ENCODE measurements at regions not wholly inside any gene's neighbourhood (a gene's known extent, or its start where the extent isn't known, plus 50 kb on each side); places are given as distances from the start of the nearest gene placed in this dataset.
"Not testable (repeated sequence)": the region's sequence is repeated elsewhere in the genome, so short reads cannot be mapped to it uniquely, and the experiment has no call there.

DNA sequence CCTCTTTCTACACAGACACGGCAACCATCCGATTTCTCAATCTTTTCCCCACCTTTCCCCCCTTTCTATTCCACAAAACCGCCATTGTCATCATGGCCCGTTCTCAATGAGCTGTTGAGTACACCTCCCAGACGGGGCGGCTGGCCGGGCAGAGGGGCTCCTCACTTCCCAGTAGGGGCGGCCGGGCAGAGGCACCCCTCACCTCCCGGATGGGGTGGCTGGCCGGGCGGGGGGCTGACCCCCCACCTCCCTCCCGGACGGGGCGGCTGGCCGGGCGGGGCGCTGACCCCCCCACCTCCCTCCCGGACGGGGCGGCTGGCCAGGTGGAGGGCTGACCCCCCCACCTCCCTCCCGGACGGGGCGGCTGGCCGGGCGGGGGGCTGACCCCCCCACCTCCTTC lies 168.0 kb upstream of the SPRED2 start:
- TF ChIP-seq RAD21 (IDR thresholded peaks at IDR 0.05; ENCODE audit: low read length); MXI1 (IDR thresholded peaks at IDR 0.05; ENCODE audit: borderline replicate concordance, low read depth, low read length); POLR2A (IDR thresholded peaks at IDR 0.05; ENCODE audit: low read depth, low read length); BHLHE40 (IDR thresholded peaks at IDR 0.05; ENCODE audit: low read depth, low read length); NFE2L2 (IDR thresholded peaks at IDR 0.05; ENCODE audit: low read depth, low read length); CEBPB (IDR thresholded peaks at IDR 0.05; ENCODE audit: low read depth, low read length); SMC3 (IDR thresholded peaks at IDR 0.05; ENCODE audit: low read depth, low read length); RCOR1 (IDR thresholded peaks at IDR 0.05; ENCODE audit: insufficient replicate concordance, low read length); RFX5 (IDR thresholded peaks at IDR 0.05; ENCODE audit: low read depth, low read length): not testable (repeated sequence)
- TF ChIP-seq, protein P1, sequence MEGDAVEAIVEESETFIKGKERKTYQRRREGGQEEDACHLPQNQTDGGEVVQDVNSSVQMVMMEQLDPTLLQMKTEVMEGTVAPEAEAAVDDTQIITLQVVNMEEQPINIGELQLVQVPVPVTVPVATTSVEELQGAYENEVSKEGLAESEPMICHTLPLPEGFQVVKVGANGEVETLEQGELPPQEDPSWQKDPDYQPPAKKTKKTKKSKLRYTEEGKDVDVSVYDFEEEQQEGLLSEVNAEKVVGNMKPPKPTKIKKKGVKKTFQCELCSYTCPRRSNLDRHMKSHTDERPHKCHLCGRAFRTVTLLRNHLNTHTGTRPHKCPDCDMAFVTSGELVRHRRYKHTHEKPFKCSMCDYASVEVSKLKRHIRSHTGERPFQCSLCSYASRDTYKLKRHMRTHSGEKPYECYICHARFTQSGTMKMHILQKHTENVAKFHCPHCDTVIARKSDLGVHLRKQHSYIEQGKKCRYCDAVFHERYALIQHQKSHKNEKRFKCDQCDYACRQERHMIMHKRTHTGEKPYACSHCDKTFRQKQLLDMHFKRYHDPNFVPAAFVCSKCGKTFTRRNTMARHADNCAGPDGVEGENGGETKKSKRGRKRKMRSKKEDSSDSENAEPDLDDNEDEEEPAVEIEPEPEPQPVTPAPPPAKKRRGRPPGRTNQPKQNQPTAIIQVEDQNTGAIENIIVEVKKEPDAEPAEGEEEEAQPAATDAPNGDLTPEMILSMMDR (conservative IDR thresholded peaks at IDR 0.05; ENCODE audit: low read depth, low read length) = not testable (repeated sequence)
- TF ChIP-seq, protein P2, sequence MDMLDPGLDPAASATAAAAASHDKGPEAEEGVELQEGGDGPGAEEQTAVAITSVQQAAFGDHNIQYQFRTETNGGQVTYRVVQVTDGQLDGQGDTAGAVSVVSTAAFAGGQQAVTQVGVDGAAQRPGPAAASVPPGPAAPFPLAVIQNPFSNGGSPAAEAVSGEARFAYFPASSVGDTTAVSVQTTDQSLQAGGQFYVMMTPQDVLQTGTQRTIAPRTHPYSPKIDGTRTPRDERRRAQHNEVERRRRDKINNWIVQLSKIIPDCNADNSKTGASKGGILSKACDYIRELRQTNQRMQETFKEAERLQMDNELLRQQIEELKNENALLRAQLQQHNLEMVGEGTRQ (IDR thresholded peaks at IDR 0.05; ENCODE audit: low read depth, low read length) = not testable (repeated sequence)
- TF ChIP-seq, protein P3, sequence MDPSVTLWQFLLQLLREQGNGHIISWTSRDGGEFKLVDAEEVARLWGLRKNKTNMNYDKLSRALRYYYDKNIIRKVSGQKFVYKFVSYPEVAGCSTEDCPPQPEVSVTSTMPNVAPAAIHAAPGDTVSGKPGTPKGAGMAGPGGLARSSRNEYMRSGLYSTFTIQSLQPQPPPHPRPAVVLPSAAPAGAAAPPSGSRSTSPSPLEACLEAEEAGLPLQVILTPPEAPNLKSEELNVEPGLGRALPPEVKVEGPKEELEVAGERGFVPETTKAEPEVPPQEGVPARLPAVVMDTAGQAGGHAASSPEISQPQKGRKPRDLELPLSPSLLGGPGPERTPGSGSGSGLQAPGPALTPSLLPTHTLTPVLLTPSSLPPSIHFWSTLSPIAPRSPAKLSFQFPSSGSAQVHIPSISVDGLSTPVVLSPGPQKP (IDR thresholded peaks at IDR 0.05; ENCODE audit: borderline replicate concordance, low read depth, low read length) = not testable (repeated sequence)

All from IMR-90 (cell line).